ENCODE measurements at regions not wholly inside any gene's neighbourhood (a gene's known extent, or its start where the extent isn't known, plus 50 kb on each side); places are given as distances from the start of the nearest gene placed in this dataset.

- Histone ChIP-seq H3K27me3 (no peaks in the 10 kb centered on the region), H3K9ac (ENCODE audit: low read depth in 2 of 2, low read length in 2 of 2) (no peak overlapping the region), H3K27ac (no peak overlapping the region), H3K4me3 (no peak overlapping the region), H3K9me3 (no peaks in the 10 kb centered on the region), H3K4me1 (no peaks in the 10 kb centered on the region), H3K36me3 (no peaks in the 10 kb centered on the region)
- DNase-seq, result no peak
- intact Hi-C loops (cut with DNase I), result no loop called here
- TF ChIP-seq CTCF (IDR thresholded peaks at IDR 0.05), result no peak
Observed at GRCh38 chr12:20260851-20261250, 107.5 kb upstream of the PDE3A start.

GRCh38 chr12:20262119-20262518, 106.2 kb upstream of the PDE3A start:
- no peak overlapping the region for H3K4me3 ChIP-seq
- H3K36me3 ChIP-seq, result no peaks in the 10 kb centered on the region
- no peak for DNase-seq
- no peaks in the 10 kb centered on the region for H3K27me3 ChIP-seq
- H3K9me3 ChIP-seq, result no peaks in the 10 kb centered on the region
- H3K9ac ChIP-seq (ENCODE audit: low read depth in 2 of 2, low read length in 2 of 2), result no peak overlapping the region
- H3K27ac ChIP-seq, result no peak overlapping the region
- no peak for TF ChIP-seq CTCF (IDR thresholded peaks at IDR 0.05)
- no peaks in the 10 kb centered on the region for H3K4me1 ChIP-seq
- intact Hi-C loops (cut with DNase I), result no loop called here

GRCh38 chr12:20264026-20264425, 104.3 kb upstream of the PDE3A start:
- Histone ChIP-seq H3K9ac (ENCODE audit: low read depth in 2 of 2, low read length in 2 of 2) (no peak overlapping the region), H3K4me3 (no peak overlapping the region), H3K27me3 (no peaks in the 10 kb centered on the region), H3K36me3 (no peaks in the 10 kb centered on the region), H3K9me3 (no peaks in the 10 kb centered on the region), H3K27ac (no peak overlapping the region), H3K4me1 (no peaks in the 10 kb centered on the region)
- no peak for DNase-seq
- intact Hi-C loops (cut with DNase I), result no loop called here
- no peak for TF ChIP-seq CTCF (IDR thresholded peaks at IDR 0.05)

GRCh38 chr12:20264608-20265114, 103.7 kb upstream of the PDE3A start:
- intact Hi-C loops (cut with DNase I), result no loop called here
- H3K27me3 ChIP-seq, result no peaks in the 10 kb centered on the region
- no peak for DNase-seq

GRCh38 chr12:20268121-20268732, 100.1 kb upstream of the PDE3A start:
- H3K9me3 ChIP-seq, result no peaks in the 10 kb centered on the region
- H3K27ac ChIP-seq, result no peak overlapping the region
- no peaks in the 10 kb centered on the region for H3K27me3 ChIP-seq
- no peaks in the 10 kb centered on the region for H3K4me1 ChIP-seq
- TF ChIP-seq CTCF (IDR thresholded peaks at IDR 0.05), result no peak
- intact Hi-C loops (cut with DNase I), result no loop called here
- no peak overlapping the region for H3K4me3 ChIP-seq
- H3K9ac ChIP-seq (ENCODE audit: low read depth in 2 of 2, low read length in 2 of 2), result no peak overlapping the region
- H3K36me3 ChIP-seq, result no peaks in the 10 kb centered on the region
- no peak for DNase-seq

More at GRCh38 chr12:20264608-20265114, 103.7 kb upstream of the PDE3A start:
- Histone ChIP-seq H3K4me1 (no peaks in the 10 kb centered on the region), H3K9me3 (no peaks in the 10 kb centered on the region), H3K27ac (no peak overlapping the region), H3K9ac (ENCODE audit: low read depth in 2 of 2, low read length in 2 of 2) (no peak overlapping the region), H3K36me3 (no peaks in the 10 kb centered on the region), H3K4me3 (no peak overlapping the region)
- TF ChIP-seq CTCF (IDR thresholded peaks at IDR 0.05), result no peak

All from colonic mucosa (tissue), 4 donors.